K562 (cell line): ENCODE measurements at regions not wholly inside any gene's neighbourhood (a gene's known extent, or its start where the extent isn't known, plus 50 kb on each side); places are given as distances from the start of the nearest gene placed in this dataset.

Experiments
- RBM25 ChIP-seq: fragments of 200-400 bp; formaldehyde crosslinking; IDR thresholded peaks from 2 replicates; pipeline ENCODE4 v1.6.1; 2018; ENCODE audit warnings: low read length, low read depth, moderate library complexity; ENCODE audit not compliant: severe bottlenecking
- TF ChIP-seq, protein P1 (sequence below): fragments of 450-650 bp; IDR thresholded peaks from 2 replicates; pipeline ENCODE4 v1.6.1; 2016; ENCODE audit warnings: mild to moderate bottlenecking, moderate library complexity
- TF ChIP-seq, protein P2 (sequence below): fragments of 150-350 bp; IDR thresholded peaks from 2 replicates; pipeline ENCODE4 v1.6.1; 2014; ENCODE audit warnings: low read depth, mild to moderate bottlenecking, low read length, borderline replicate concordance
- TF ChIP-seq, protein P3 (sequence below): fragments of 450-650 bp; formaldehyde crosslinking; IDR thresholded peaks from 2 replicates; pipeline ENCODE4 v1.4.0; 2020; ENCODE audit warnings: mild to moderate bottlenecking, moderate library complexity
- TF ChIP-seq, protein P4 (sequence below): fragments of 450-650 bp; conservative IDR thresholded peaks from 2 replicates; pipeline ENCODE4 v1.6.1; 2016; ENCODE audit warnings: missing genetic modification characterization, low read depth, mild to moderate bottlenecking, missing compliant biosample characterization, moderate library complexity
- TF ChIP-seq, protein P5 (sequence below): sonication (generic); formaldehyde crosslinking; IDR thresholded peaks from 2 replicates; pipeline ENCODE4 v1.8.0; 2022; ENCODE audit warnings: mild to moderate bottlenecking, low read depth, missing genetic modification reagents

DNA sequence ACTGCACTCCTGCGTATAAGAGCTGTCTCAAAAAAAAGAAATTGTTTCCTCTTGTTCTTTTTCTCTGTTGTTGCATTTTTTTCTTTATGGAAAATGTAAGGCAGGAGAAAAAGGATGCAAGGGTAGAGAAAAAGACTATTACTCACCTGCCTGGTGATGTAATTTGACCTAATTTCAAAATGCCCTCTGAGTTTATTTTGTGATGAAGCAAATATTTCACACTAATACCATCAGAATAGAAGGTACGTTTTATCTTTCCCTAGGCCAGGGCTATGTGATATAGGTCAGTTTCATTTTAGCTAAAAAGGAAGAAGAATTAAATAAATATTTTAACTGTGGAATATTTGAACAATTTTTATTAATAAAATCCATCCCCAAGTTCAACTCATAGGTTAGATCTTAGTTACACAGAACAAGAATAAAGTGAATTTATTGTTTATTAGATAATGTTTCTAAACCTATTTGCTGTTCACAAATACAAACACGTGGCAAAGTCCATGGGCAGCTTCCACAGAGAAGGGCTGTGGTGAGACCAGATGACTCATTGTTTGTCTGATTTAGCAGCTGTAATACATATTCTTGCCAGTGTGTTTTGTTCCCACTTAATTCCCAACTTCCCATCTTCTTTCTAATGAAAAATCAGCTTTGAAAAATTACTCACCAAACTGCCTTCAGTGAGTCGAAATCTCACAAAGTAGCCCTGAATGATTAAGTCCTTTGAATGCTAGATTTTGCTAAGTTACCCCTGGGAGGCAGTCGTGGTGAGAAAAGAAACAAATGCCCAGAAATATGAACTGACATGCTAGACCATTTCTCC, 52.8 kb upstream of the CCDC112 start (continued):
- TF ChIP-seq, protein P1, sequence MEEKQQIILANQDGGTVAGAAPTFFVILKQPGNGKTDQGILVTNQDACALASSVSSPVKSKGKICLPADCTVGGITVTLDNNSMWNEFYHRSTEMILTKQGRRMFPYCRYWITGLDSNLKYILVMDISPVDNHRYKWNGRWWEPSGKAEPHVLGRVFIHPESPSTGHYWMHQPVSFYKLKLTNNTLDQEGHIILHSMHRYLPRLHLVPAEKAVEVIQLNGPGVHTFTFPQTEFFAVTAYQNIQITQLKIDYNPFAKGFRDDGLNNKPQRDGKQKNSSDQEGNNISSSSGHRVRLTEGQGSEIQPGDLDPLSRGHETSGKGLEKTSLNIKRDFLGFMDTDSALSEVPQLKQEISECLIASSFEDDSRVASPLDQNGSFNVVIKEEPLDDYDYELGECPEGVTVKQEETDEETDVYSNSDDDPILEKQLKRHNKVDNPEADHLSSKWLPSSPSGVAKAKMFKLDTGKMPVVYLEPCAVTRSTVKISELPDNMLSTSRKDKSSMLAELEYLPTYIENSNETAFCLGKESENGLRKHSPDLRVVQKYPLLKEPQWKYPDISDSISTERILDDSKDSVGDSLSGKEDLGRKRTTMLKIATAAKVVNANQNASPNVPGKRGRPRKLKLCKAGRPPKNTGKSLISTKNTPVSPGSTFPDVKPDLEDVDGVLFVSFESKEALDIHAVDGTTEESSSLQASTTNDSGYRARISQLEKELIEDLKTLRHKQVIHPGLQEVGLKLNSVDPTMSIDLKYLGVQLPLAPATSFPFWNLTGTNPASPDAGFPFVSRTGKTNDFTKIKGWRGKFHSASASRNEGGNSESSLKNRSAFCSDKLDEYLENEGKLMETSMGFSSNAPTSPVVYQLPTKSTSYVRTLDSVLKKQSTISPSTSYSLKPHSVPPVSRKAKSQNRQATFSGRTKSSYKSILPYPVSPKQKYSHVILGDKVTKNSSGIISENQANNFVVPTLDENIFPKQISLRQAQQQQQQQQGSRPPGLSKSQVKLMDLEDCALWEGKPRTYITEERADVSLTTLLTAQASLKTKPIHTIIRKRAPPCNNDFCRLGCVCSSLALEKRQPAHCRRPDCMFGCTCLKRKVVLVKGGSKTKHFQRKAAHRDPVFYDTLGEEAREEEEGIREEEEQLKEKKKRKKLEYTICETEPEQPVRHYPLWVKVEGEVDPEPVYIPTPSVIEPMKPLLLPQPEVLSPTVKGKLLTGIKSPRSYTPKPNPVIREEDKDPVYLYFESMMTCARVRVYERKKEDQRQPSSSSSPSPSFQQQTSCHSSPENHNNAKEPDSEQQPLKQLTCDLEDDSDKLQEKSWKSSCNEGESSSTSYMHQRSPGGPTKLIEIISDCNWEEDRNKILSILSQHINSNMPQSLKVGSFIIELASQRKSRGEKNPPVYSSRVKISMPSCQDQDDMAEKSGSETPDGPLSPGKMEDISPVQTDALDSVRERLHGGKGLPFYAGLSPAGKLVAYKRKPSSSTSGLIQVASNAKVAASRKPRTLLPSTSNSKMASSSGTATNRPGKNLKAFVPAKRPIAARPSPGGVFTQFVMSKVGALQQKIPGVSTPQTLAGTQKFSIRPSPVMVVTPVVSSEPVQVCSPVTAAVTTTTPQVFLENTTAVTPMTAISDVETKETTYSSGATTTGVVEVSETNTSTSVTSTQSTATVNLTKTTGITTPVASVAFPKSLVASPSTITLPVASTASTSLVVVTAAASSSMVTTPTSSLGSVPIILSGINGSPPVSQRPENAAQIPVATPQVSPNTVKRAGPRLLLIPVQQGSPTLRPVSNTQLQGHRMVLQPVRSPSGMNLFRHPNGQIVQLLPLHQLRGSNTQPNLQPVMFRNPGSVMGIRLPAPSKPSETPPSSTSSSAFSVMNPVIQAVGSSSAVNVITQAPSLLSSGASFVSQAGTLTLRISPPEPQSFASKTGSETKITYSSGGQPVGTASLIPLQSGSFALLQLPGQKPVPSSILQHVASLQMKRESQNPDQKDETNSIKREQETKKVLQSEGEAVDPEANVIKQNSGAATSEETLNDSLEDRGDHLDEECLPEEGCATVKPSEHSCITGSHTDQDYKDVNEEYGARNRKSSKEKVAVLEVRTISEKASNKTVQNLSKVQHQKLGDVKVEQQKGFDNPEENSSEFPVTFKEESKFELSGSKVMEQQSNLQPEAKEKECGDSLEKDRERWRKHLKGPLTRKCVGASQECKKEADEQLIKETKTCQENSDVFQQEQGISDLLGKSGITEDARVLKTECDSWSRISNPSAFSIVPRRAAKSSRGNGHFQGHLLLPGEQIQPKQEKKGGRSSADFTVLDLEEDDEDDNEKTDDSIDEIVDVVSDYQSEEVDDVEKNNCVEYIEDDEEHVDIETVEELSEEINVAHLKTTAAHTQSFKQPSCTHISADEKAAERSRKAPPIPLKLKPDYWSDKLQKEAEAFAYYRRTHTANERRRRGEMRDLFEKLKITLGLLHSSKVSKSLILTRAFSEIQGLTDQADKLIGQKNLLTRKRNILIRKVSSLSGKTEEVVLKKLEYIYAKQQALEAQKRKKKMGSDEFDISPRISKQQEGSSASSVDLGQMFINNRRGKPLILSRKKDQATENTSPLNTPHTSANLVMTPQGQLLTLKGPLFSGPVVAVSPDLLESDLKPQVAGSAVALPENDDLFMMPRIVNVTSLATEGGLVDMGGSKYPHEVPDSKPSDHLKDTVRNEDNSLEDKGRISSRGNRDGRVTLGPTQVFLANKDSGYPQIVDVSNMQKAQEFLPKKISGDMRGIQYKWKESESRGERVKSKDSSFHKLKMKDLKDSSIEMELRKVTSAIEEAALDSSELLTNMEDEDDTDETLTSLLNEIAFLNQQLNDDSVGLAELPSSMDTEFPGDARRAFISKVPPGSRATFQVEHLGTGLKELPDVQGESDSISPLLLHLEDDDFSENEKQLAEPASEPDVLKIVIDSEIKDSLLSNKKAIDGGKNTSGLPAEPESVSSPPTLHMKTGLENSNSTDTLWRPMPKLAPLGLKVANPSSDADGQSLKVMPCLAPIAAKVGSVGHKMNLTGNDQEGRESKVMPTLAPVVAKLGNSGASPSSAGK, result peak; percentile 26; the same call in 1 of the 2 replicates
- TF ChIP-seq, protein P2, sequence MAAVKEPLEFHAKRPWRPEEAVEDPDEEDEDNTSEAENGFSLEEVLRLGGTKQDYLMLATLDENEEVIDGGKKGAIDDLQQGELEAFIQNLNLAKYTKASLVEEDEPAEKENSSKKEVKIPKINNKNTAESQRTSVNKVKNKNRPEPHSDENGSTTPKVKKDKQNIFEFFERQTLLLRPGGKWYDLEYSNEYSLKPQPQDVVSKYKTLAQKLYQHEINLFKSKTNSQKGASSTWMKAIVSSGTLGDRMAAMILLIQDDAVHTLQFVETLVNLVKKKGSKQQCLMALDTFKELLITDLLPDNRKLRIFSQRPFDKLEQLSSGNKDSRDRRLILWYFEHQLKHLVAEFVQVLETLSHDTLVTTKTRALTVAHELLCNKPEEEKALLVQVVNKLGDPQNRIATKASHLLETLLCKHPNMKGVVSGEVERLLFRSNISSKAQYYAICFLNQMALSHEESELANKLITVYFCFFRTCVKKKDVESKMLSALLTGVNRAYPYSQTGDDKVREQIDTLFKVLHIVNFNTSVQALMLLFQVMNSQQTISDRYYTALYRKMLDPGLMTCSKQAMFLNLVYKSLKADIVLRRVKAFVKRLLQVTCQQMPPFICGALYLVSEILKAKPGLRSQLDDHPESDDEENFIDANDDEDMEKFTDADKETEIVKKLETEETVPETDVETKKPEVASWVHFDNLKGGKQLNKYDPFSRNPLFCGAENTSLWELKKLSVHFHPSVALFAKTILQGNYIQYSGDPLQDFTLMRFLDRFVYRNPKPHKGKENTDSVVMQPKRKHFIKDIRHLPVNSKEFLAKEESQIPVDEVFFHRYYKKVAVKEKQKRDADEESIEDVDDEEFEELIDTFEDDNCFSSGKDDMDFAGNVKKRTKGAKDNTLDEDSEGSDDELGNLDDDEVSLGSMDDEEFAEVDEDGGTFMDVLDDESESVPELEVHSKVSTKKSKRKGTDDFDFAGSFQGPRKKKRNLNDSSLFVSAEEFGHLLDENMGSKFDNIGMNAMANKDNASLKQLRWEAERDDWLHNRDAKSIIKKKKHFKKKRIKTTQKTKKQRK, result no peak
- TF ChIP-seq, protein P3, sequence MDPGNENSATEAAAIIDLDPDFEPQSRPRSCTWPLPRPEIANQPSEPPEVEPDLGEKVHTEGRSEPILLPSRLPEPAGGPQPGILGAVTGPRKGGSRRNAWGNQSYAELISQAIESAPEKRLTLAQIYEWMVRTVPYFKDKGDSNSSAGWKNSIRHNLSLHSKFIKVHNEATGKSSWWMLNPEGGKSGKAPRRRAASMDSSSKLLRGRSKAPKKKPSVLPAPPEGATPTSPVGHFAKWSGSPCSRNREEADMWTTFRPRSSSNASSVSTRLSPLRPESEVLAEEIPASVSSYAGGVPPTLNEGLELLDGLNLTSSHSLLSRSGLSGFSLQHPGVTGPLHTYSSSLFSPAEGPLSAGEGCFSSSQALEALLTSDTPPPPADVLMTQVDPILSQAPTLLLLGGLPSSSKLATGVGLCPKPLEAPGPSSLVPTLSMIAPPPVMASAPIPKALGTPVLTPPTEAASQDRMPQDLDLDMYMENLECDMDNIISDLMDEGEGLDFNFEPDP (CRISPR knock-in tag), result no peak
- TF ChIP-seq, protein P4, sequence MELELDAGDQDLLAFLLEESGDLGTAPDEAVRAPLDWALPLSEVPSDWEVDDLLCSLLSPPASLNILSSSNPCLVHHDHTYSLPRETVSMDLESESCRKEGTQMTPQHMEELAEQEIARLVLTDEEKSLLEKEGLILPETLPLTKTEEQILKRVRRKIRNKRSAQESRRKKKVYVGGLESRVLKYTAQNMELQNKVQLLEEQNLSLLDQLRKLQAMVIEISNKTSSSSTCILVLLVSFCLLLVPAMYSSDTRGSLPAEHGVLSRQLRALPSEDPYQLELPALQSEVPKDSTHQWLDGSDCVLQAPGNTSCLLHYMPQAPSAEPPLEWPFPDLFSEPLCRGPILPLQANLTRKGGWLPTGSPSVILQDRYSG, result no peak
- TF ChIP-seq, protein P5, sequence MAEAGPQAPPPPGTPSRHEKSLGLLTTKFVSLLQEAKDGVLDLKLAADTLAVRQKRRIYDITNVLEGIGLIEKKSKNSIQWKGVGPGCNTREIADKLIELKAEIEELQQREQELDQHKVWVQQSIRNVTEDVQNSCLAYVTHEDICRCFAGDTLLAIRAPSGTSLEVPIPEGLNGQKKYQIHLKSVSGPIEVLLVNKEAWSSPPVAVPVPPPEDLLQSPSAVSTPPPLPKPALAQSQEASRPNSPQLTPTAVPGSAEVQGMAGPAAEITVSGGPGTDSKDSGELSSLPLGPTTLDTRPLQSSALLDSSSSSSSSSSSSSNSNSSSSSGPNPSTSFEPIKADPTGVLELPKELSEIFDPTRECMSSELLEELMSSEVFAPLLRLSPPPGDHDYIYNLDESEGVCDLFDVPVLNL (CRISPR knock-in tag), result no peak
- TF ChIP-seq RBM25, result no peak
